ENCODE measurements at regions not wholly inside any gene's neighbourhood (a gene's known extent, or its start where the extent isn't known, plus 50 kb on each side); places are given as distances from the start of the nearest gene placed in this dataset.
"Not testable (repeated sequence)": the region's sequence is repeated elsewhere in the genome, so short reads cannot be mapped to it uniquely, and the experiment has no call there.

DNA sequence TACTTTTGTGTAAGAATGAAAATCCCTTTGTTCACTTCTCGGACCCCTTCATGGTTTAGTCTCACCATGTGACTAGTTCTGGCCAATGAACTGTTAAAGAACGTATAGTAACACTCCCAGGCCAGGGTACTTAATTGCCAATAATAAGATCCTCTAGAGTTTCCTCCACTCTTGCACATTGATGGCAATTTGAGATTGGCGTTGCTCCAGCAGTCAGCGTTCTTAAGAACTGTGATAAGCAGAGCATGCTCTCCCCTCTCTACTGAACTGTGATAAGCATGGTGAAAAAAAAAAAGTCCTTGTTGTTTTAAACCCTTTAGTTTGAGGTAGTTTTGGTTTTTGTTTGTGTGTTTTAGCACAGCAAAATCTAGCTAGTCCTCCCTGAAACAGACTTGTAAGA, 854.5 kb downstream of the SLC6A15 start:
- DNase-seq (ENCODE audit: low read depth in 2 of 2) = no peak

DNA sequence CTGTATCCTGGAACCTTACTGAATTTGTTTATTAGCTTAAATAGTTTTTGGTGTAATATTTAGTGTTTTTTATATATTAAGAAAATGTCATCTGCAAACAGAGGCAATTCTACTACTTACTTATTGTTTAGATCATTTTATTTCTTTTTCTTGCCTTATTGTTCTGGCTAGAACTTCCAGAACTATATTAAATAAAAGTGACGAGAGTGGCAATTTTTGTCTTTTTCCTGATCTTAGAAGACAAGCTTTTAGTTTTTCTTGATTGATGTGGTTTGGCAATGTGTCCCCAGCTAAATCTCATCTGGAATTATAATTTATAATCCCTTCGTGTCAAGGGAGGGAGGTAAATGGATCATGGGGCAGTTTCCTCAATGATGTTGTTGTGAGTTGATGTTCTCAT, 857.8 kb downstream of the SLC6A15 start:
- DNase-seq (ENCODE audit: low read depth in 2 of 2) = no peak

DNA sequence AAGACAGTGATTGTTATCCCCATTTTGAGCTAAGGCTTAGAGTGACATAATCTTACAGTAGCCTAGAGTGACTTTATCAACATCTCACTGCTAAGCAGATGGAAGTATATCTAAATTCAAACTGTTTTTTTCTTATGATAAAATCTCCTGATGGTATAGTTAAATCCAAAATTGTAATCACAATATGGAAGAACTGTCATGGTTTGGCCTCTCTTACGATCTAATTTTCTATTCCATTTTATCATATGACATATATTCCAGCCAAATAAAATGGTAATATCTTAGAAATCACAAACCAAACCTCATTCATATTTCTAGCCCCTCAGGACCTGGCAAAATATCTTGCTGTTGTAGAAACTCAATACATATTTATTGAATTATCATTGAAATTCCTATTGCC, 864.7 kb downstream of the SLC6A15 start:
- no peak for DNase-seq (ENCODE audit: low read depth in 2 of 2)

GRCh38 chr12:84046859-84047258, 865.7 kb downstream of the SLC6A15 start:
- DNase-seq (ENCODE audit: low read depth in 2 of 2) = no peak

DNA sequence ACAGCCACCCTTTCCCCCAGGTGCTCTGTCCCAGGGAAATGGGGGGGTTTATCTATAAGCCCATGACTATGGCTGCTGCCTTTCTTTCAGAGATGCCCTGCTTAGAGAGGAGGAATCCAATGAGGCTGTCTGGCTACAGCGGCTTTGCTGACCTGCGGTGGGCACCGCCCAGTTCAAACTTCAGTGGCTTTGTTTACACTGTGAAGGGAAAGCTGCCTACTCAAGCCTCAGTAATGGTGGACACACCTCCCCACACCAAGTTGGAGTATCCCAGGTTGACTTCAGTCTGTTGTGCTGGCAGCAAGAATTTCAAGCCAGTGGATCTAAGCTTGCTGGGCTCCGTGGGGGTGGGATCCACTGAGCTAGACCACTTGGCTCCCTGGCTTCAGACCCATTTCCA, 869.2 kb downstream of the SLC6A15 start:
- DNase-seq (ENCODE audit: low read depth in 2 of 2) = no peak

DNA sequence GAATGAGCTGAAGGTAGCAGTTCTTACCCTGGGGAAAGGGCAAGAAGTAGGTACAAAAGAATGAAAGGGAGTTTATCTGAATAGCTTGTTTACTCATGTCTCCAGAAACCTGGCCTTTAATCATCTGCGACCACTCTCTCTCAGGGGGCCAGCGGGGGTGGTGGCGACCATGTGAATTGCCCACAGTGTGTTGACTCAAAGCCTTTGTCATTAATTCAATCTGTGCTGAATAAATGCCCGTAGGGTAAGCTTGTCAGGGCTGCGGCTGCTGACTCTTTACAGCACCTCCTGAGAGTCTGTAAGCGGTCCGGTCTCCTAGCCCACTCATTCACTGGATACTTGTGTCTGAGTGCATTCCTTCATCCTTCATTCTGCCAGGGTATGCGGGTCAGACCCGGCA, 874.4 kb downstream of the SLC6A15 start:
- no peak for DNase-seq (ENCODE audit: low read depth in 2 of 2)

- no peak for DNase-seq (ENCODE audit: low read depth in 2 of 2)
These were observed 875.7 kb downstream of the SLC6A15 start for GRCh38 chr12:84036912-84037311.

GRCh38 chr12:84035766-84036165, 876.8 kb downstream of the SLC6A15 start:
- DNase-seq (ENCODE audit: low read depth in 2 of 2) = no peak

DNA sequence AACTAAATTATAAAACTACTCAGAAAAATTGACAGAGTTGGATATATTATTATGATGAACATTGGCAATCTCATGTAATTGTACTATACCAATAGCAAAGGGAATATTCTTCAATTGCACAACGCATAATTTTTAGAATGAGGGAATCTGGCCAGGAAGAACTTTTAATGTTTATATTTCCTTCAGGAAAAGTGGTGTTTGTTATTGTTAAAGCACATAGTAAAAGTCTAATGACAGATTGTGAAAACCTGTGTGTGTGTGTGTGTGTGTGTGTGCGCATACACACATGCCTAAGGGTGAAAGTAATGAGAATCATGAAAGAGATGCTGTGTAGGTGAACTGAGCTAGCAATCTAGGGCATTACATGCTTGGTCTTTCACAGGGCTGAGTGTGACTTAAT, 877.7 kb downstream of the SLC6A15 start:
- DNase-seq (ENCODE audit: low read depth in 2 of 2) = no peak

DNA sequence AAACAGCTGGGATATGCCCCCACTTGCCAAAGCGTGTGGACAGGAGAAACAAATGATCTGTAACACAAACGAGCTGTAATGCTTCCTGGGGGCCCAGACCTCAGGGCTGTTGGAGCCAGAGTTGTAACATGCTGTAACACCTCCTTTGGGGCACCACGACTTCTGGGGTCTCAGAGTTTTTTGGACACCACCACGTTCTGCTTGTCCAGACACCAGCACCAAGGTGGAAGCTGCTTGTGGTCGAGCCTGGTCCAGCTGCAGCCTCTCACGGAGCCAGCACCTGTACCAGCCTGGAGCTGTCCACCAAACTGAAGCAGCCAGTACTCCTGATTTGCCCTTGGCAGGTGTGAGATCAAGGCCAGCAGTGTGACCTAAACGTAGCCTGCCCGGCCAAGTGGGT, 879.4 kb downstream of the SLC6A15 start:
- no peak for DNase-seq (ENCODE audit: low read depth in 2 of 2)

DNA sequence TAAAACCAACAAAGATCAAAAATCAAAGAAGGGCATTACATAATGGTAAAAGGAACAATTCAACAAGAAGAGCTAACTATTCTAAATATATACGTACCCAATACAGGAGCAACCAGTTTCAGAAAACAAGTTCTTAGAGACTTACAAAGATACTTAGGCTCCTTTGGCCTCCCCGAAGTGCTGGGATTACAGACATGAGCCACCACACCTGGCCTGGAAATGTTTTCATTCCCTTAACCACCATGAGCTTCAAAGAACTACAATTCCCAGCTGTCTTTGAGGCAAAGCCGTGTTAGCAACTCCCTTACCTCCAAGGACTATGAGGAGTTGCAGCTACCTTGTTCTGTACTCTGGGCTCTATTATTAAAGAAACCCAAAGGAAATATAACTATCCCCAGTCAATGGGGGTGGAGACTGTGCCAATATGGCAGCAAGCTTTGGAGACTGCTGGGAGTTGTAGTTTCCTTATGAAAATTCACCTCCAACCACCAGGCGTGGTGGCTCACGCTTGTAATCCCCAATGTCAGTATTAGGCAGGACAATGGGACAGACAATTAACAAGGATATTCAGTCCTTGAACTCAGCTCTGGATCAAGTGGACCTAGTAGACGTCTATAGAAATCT, 893.9 kb downstream of the SLC6A15 start:
- not testable (repeated sequence) for DNase-seq (ENCODE audit: low read depth in 2 of 2)

DNA sequence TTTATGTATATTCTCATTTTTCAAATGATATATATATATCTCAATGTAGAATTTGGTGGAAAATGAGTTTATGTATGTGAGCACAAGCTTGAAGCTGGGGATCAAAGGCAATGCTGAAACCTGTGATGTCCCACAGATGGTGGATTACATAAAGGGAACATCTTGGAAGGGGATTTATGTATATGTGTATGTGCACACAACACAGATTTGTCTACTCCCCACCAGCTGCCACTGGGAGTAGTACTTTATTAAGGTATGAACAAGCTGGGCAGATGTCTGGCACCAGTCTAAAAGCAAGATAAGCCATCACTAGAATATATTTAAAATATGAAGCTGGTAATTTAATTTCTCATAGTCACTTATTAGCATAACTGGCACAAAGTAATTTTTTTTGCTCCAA, 895.6 kb downstream of the SLC6A15 start:
- DNase-seq (ENCODE audit: low read depth in 2 of 2) = no peak

GRCh38 chr12:83997423-83997822, 915.2 kb downstream of the SLC6A15 start:
- DNase-seq (ENCODE audit: low read depth in 2 of 2) = no peak

GRCh38 chr12:83996671-83997070, 915.9 kb downstream of the SLC6A15 start:
- no peak for DNase-seq (ENCODE audit: low read depth in 2 of 2)

- no peak for DNase-seq (ENCODE audit: low read depth in 2 of 2)
These were observed 927.5 kb downstream of the SLC6A15 start for GRCh38 chr12:83985084-83985483.

DNA sequence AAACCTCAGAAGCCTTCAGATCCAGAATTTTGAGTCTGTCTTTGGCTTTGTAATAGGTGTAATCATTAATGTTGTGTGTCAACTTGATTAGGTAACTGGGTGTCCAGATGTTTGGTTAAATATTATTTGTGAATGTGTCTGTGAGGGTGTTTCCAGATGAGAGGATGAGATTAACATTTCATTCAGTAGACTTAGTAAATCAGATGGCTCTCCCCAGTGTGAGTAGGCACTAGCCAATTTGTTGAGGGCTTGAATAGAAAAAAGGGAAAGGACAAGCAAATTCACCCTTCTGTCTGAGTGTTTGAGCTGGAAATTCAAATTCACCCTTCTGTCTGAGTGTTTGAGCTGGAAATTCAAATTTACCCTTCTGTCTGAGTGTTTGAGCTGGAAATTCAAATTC, 932.2 kb downstream of the SLC6A15 start:
- DNase-seq (ENCODE audit: low read depth in 2 of 2) = no peak

- no peak for DNase-seq (ENCODE audit: low read depth in 2 of 2)
These were observed 932.8 kb downstream of the SLC6A15 start for GRCh38 chr12:83979785-83980184.

DNA sequence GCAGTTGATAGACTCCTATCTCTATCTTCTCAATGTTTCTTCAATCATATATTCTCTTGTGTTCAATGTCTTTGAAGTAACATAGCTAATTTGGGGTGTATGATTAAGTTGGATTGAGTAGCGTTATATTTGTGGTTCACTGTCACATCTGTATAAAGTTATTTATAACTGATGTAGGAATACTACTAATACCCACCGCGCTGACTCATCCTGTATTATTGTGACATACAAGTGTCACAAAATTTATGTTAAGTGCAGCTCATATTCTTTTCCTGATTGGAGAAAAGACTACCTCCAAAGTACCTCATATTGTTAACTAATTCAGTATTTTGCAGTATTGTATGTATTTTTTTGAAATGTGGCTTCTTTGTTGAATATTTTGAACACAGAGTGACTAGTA, 940.8 kb downstream of the SLC6A15 start:
- no peak for DNase-seq (ENCODE audit: low read depth in 2 of 2)

GRCh38 chr12:83960767-83961166, 951.8 kb downstream of the SLC6A15 start:
- no peak for DNase-seq (ENCODE audit: low read depth in 2 of 2)

- DNase-seq (ENCODE audit: low read depth in 2 of 2) = no peak
These were observed 953.6 kb downstream of the SLC6A15 start for GRCh38 chr12:83958997-83959396.

DNA sequence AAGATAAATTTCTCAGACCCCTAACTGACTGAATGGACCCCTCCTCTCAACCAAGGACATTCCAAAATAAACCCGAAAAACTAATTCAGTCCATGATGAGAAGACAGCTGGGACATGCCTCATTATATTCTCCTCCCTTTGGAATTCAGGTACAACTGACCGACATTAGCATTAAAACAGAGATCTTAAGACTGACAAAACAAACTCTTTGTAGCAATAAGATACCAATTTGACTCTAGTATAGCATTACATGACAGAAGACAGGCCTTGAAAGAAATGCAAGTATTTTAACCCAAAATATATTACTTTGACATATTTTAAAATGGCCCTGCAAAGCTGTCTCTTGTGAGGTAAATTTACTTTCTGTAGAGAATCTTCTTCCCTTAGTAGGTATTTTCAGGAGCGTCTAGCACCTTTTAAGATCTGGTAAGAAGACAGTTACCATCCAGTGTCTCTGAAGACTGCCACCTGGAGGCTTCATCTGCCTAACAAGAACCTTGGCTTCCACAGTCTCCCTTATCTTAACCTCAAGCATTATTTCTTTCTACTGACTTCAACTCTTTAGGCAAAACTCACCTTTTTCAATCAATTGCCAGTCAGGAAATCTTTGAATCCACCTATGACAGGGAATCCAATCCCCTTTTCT, 957.5 kb downstream of the SLC6A15 start:
- DNase-seq (ENCODE audit: low read depth in 2 of 2) = no peak

- DNase-seq (ENCODE audit: low read depth in 2 of 2) = no peak
These were observed 958.4 kb downstream of the SLC6A15 start for GRCh38 chr12:83954071-83954789.

GRCh38 chr12:83945871-83946270, 966.7 kb downstream of the SLC6A15 start:
- no peak for DNase-seq (ENCODE audit: low read depth in 2 of 2)

All from dermis microvascular lymphatic vessel endothelial cell (primary cell).